ENCODE measurements at regions not wholly inside any gene's neighbourhood (a gene's known extent, or its start where the extent isn't known, plus 50 kb on each side); places are given as distances from the start of the nearest gene placed in this dataset.

- intact Hi-C loops (cut with micrococcal nuclease; ENCODE audit: unreplicated experiment), result loop anchor here (10.0 kb wide), 2 partner anchors 133 to 933 kb away; partner anchors contain the start of gene MDGA1
- TF ChIP-seq REST (IDR thresholded peaks at IDR 0.05; ENCODE audit: insufficient read depth in 1 of 2, low read depth in 2 of 2, low read length in 1 of 2) (no peak), TCF7L2 (IDR thresholded peaks at IDR 0.05; ENCODE audit: low read depth, low read length) (no peak), POLR2AphosphoS5 (IDR thresholded peaks at IDR 0.05; ENCODE audit: low read depth, low read length) (no peak), SIN3A (IDR thresholded peaks at IDR 0.05; ENCODE audit: borderline replicate concordance, insufficient read depth, low read depth, low read length) (no peak), CTCF (IDR thresholded peaks at IDR 0.05) (no peak)
- H3K9me3 ChIP-seq (ENCODE audit: control insufficient read depth, insufficient read depth, low read depth, low read length), result no peaks in the 10 kb centered on the region
- BruUV-seq (replicated peaks), result no TSS peak
- H3K27ac ChIP-seq (ENCODE audit: low read length), result peak overlapping the region; percentile 45
- DNase-seq (ENCODE audit: low read depth, low spot score) (no peak), ATAC-seq (no peak)
- POLR2A ChIA-PET, result no interaction called here
- in situ Hi-C loops (cut with HindIII; ENCODE audit: low pct_unique_long_range_greater_than_20kb, low sequenced_read_pairs), result no loop called here
- H3K4me3 ChIP-seq (ENCODE audit: low read depth in 2 of 2, low read length in 2 of 2), result no peak overlapping the region
- peaks cover 52% of the 10 kb centered on the region for H3K4me1 ChIP-seq (ENCODE audit: control insufficient read depth, insufficient read depth, low read length)
- H3K36me3 ChIP-seq (ENCODE audit: control insufficient read depth, insufficient read depth, low read length), result no peaks in the 10 kb centered on the region
- H3K27me3 ChIP-seq (ENCODE audit: control insufficient read depth, insufficient read depth, low read length), result no peaks in the 10 kb centered on the region
- CTCF ChIA-PET, result interaction anchor here (0.6 kb wide), 1 partner anchor 1076 kb away, joined by 6 read pairs; no protein-coding TSS in a partner anchor
Measured at GRCh38 chr6:37561361-37561760, 61.7 kb upstream of the CCDC167 start.

GRCh38 chr6:37560737-37561103 is 61.0 kb upstream of the CCDC167 start:
- POLR2A ChIA-PET, result no interaction called here
- Histone ChIP-seq H3K27ac (ENCODE audit: low read length) (peak overlapping the region; percentile 45), H3K4me1 (ENCODE audit: control insufficient read depth, insufficient read depth, low read length) (peaks cover 50% of the 10 kb centered on the region), H3K36me3 (ENCODE audit: control insufficient read depth, insufficient read depth, low read length) (no peaks in the 10 kb centered on the region), H3K27me3 (ENCODE audit: control insufficient read depth, insufficient read depth, low read length) (no peaks in the 10 kb centered on the region), H3K9me3 (ENCODE audit: control insufficient read depth, insufficient read depth, low read depth, low read length) (no peaks in the 10 kb centered on the region), H3K4me3 (ENCODE audit: low read depth in 2 of 2, low read length in 2 of 2) (no peak overlapping the region)
- BruUV-seq (replicated peaks), result no TSS peak
- intact Hi-C loops (cut with micrococcal nuclease; ENCODE audit: unreplicated experiment) (loop anchor here (10.0 kb wide), 2 partner anchors 134 to 934 kb away; partner anchors contain the start of gene MDGA1), in situ Hi-C loops (cut with HindIII; ENCODE audit: low pct_unique_long_range_greater_than_20kb, low sequenced_read_pairs) (no loop called here)
- ATAC-seq (no peak), DNase-seq (ENCODE audit: low read depth, low spot score) (no peak)
- CTCF ChIA-PET, result interaction anchor here (0.6 kb wide), 1 partner anchor 1075 kb away, joined by 6 read pairs; no protein-coding TSS in a partner anchor
- TF ChIP-seq POLR2AphosphoS5 (IDR thresholded peaks at IDR 0.05; ENCODE audit: low read depth, low read length) (no peak), CTCF (IDR thresholded peaks at IDR 0.05) (no peak), REST (IDR thresholded peaks at IDR 0.05; ENCODE audit: insufficient read depth in 1 of 2, low read depth in 2 of 2, low read length in 1 of 2) (no peak), SIN3A (IDR thresholded peaks at IDR 0.05; ENCODE audit: borderline replicate concordance, insufficient read depth, low read depth, low read length) (no peak)

All from Panc1 (cell line).